K562 (cell line): ENCODE measurements at regions not wholly inside any gene's neighbourhood (a gene's known extent, or its start where the extent isn't known, plus 50 kb on each side); places are given as distances from the start of the nearest gene placed in this dataset.

Experiments
- BHLHE40 ChIP-seq: IDR thresholded peaks from 2 replicates; pipeline ENCODE4 v1.6.1; 2011; ENCODE audit warnings: low read length, improper control_type of control experiment
- CTCF ChIP-seq, 3 experiments: IDR thresholded peaks in 2 of 3; conservative IDR thresholded peaks in 1 of 3; 2 replicates each; pipeline ENCODE4 v1.5.1; 2011 to 2012; ENCODE audit warnings: low read length in 3 of 3, mild to moderate bottlenecking in 3 of 3, control low read depth in 2 of 3, improper control_type of control experiment in 1 of 3, inconsistent platforms in 1 of 3, low read depth in 1 of 3, mixed read lengths in 1 of 3, moderate library complexity in 1 of 3; ENCODE audit not compliant: insufficient read depth in 2 of 3
- DNMT1 ChIP-seq: fragments of 450-650 bp; IDR thresholded peaks from 2 replicates; pipeline ENCODE4 v1.6.1; 2016; ENCODE audit warnings: antibody characterized with exemption, mild to moderate bottlenecking
- FOXA3 ChIP-seq, 2 experiments: fragments of 450-650 bp in 1 of 2; sonication (generic) in 1 of 2; formaldehyde crosslinking; IDR thresholded peaks in 1 of 2; conservative IDR thresholded peaks in 1 of 2; 2 replicates each; pipeline versions ENCODE4 v1.4.0 to v1.8.0; 2020 to 2022; ENCODE audit warnings: mild to moderate bottlenecking in 2 of 2, missing genetic modification reagents in 1 of 2
- HNRNPL ChIP-seq: fragments of 200-400 bp; formaldehyde crosslinking; IDR thresholded peaks from 2 replicates; pipeline ENCODE4 v1.6.1; 2017; ENCODE audit warnings: low read depth, mild to moderate bottlenecking, low read length
- JUND ChIP-seq, 2 experiments: IDR thresholded peaks; 2 replicates in 1 of 2; 3 replicates in 1 of 2; pipeline ENCODE4 v1.6.1; 2011; ENCODE audit warnings: borderline replicate concordance in 2 of 2, low read depth in 2 of 2, low read length in 2 of 2, improper control_type of control experiment in 1 of 2, missing biosample characterization in 1 of 2, missing genetic modification characterization in 1 of 2, missing genetic modification reagents in 1 of 2
- NUFIP1 ChIP-seq: fragments of 450-650 bp; IDR thresholded peaks from 2 replicates; pipeline ENCODE4 v1.6.1; 2018; ENCODE audit not compliant: partially characterized antibody
- PREB ChIP-seq: sonication (generic); formaldehyde crosslinking; IDR thresholded peaks from 2 replicates; pipeline ENCODE4 v1.8.1; 2023; ENCODE audit warnings: mild to moderate bottlenecking, missing genetic modification reagents
- REST ChIP-seq, 2 experiments: fragments of 450-650 bp; formaldehyde crosslinking in 1 of 2; IDR thresholded peaks; 2 replicates each; pipeline versions ENCODE4 v1.4.0 to v1.6.1; 2014 to 2020; ENCODE audit warnings: mild to moderate bottlenecking in 2 of 2, borderline replicate concordance in 1 of 2, low read depth in 1 of 2
- SIN3B ChIP-seq: fragments of 450-650 bp; IDR thresholded peaks from 2 replicates; pipeline ENCODE4 v1.6.1; 2017; ENCODE audit warnings: low read depth, mild to moderate bottlenecking, moderate library complexity
- TAF7 ChIP-seq: fragments of 450-650 bp; IDR thresholded peaks from 2 replicates; pipeline ENCODE4 v1.6.1; 2016; ENCODE audit warnings: missing genetic modification characterization, missing compliant biosample characterization
- ZNF263 ChIP-seq: sonication (generic); formaldehyde crosslinking; IDR thresholded peaks from 2 replicates; pipeline ENCODE4 v1.8.0; 2022; ENCODE audit warnings: mild to moderate bottlenecking, missing genetic modification reagents, borderline replicate concordance

- TF ChIP-seq REST (IDR thresholded peaks at IDR 0.05; ENCODE audit: borderline replicate concordance) (no peak), REST (CRISPR knock-in tag; IDR thresholded peaks at IDR 0.05; ENCODE audit: low read depth) (no peak), HNRNPL (no peak), PREB (CRISPR knock-in tag) (no peak), DNMT1 (no peak), BHLHE40 (no peak), SIN3B (no peak), FOXA3 (CRISPR knock-in tag; conservative IDR thresholded peaks at IDR 0.05 in 1 of 2, IDR thresholded peaks at IDR 0.05 in 1 of 2) (no peak), NUFIP1 (no peak), TAF7 (tag) (no peak), CTCF (IDR thresholded peaks at IDR 0.05 in 2 of 3, conservative IDR thresholded peaks at IDR 0.05 in 1 of 3; ENCODE audit: insufficient read depth in 2 of 3, low read depth in 1 of 3, low read length in 3 of 3) (no peak), JUND (IDR thresholded peaks at IDR 0.05; ENCODE audit: borderline replicate concordance, low read depth, low read length) (no peak), JUND (tag; IDR thresholded peaks at IDR 0.05; ENCODE audit: borderline replicate concordance, low read depth, low read length) (no peak), ZNF263 (no peak)
Observed at GRCh38 chr2:125584732-125585131, 1071.2 kb upstream of the GYPC start.
